UCSD-AML1 (cell line): ENCODE measurements at regions not wholly inside any gene's neighbourhood (a gene's known extent, or its start where the extent isn't known, plus 50 kb on each side); places are given as distances from the start of the nearest gene placed in this dataset.
A peak's percentile ranks its signal among the peaks of the same experiment; 100 is the strongest.
"Not testable (repeated sequence)": the region's sequence is repeated elsewhere in the genome, so short reads cannot be mapped to it uniquely, and the experiment has no call there.

Experiments used
- DNase-seq: peaks from one replicate; lab custom pipeline; 2025; ENCODE audit not compliant: unreplicated experiment; lab: John Stamatoyannopoulos, UW

DNA sequence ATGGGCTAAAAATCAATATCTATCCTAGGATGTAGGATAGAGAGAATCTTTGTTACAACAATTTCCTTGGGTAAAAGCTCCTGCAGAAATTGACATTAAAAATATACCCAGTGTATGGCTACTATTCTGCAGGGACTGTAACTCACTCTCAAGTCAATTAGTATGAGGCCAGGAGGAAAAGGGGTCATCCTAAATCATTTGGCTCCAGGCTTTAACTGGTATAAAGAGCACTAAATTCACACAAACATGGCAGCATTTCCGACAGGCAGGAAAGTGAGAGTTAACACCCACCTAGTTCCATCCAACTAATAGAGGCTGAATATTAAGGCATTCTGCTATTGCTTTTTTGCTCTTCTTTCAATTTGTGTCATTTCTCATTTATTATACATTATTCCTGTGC, 218.6 kb upstream of the C1orf87 start:
- DNase-seq, result no peak

GRCh38 chr1:60290393-60290792, 216.8 kb upstream of the C1orf87 start:
- no peak for DNase-seq

GRCh38 chr1:60287536-60287935, 214.0 kb upstream of the C1orf87 start:
- DNase-seq, result no peak

GRCh38 chr1:60283690-60284089, 210.1 kb upstream of the C1orf87 start:
- DNase-seq, result peak; percentile 6

GRCh38 chr1:60281360-60281932, 207.9 kb upstream of the C1orf87 start:
- peak; percentile 45 for DNase-seq

GRCh38 chr1:60280819-60281218, 207.2 kb upstream of the C1orf87 start:
- DNase-seq, result no peak

GRCh38 chr1:60280256-60280655, 206.7 kb upstream of the C1orf87 start:
- no peak for DNase-seq

GRCh38 chr1:60279798-60280197, 206.2 kb upstream of the C1orf87 start:
- DNase-seq, result no peak

DNA sequence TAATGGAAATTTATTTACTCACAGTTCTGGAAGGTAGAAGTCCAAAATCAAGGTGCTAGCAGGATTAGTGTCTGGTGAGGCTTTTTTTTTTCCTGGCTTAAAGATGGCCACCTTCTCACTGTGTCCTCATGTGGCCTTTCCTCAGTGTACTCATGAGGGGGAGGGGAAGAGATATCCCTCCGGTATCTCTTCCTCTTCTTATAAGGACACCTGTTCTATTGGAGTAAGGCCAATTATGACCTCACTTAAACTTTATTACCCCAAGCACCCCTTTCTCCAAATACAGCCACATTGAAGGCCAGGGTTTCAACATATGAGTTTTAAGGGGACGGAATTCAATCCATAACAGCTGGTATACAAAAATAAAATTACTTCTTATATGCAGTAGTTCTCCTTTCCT, 203.7 kb upstream of the C1orf87 start:
- DNase-seq, result no peak

DNA sequence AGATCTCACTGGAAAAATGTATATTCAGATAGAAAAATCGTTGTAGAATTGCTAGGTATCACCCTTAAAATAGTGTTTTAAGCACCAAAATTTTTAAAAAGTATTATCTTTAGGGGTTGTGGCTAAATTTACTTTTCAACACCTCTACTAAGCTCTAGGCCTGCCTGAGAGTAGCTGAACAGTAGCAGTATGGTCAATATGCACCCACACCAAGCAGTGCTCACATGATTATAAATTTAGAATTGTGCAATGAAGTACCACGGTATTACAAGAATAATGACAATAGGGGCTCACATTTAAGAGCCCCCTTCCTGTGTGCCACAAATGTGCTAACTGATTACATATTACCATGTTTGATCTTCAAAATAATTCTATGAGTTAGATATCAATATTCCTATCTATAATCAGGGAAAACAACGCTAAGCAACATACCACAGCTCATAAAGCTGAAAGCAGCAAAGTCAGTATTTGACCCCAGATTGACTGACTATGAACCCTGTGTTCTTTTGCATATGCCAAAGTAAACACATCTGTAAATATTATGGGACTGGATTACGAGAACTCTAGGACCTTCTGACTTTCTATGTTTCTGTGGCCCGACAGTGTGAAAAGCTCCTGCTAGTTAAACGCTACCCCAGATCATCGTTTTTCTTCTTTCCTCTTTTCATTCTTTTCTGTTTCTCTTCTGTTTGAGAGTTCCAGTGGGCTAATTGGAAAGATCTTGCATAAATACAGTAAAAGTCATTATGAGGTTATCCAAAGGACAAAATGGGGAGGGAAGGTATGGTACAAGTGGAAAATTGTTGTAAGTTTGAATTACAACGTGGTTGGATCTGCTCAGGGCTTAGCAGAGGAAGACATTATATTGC, 201.1 kb upstream of the C1orf87 start:
- no peak for DNase-seq

- no peak for DNase-seq
Observed at GRCh38 chr1:60273185-60273584, 199.6 kb upstream of the C1orf87 start.

DNA sequence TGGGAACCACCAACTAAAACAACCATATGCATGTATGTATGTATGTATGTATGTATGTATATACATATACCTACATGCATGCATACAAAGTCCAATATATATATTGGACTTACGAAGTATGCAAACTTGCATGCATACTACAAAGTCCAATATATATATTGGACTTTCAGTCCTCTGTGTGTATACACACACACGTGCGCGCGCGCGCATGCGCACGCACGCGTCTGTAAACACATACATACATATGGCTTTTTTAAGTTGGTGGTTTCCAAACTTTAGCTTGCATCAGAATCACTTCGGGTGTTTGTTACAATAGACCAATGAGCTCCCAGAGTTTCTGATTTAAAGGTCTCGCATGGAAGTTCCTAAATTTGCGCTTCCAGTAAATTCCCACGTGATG, 197.5 kb upstream of the C1orf87 start:
- no peak for DNase-seq

- DNase-seq, result no peak
Observed at GRCh38 chr1:60268451-60268850, 194.9 kb upstream of the C1orf87 start.

DNA sequence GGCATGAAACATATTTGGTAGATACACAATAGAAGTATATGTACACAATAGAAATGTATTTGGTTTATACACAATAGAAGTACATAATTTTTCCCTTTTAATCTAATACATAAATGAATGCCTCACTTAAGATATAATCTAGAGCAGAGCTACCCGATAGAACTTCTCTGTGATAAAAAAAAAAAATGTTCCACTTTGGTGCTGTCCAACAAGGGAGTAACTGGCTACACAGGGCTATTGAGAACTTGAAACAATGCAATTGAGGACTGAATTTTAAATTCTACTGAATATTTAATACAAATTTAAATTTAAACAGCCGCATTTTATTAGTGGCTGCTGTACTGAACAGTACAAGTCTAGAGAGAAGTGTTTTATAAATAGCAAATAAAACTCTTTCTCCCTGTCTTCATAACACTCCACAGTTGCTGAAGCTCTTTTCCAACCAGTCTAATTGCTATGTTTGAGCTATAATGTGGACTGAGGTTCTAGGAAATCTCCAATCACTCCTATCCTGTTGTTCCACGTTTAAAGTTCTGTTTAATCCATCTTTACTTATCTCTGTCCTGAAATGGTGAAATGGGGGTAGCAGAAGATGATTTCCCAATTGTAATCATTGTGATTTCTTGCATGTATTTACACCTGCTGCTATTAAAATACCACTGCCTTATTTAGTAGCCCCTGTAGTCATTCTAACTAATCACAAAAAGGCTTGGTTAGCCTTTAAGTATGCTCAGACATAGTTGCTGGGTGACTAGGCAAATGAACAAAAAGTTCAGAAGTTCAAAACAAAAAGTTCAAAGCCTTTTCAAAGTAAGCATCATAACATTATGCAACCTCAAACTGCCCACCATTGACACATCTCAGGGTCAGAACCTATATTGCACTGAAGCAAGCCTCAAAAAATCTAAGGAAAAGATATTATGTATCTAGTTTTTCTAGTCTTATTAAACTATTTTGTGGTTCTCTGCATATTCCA, 192.3 kb upstream of the C1orf87 start:
- DNase-seq, result no peak

DNA sequence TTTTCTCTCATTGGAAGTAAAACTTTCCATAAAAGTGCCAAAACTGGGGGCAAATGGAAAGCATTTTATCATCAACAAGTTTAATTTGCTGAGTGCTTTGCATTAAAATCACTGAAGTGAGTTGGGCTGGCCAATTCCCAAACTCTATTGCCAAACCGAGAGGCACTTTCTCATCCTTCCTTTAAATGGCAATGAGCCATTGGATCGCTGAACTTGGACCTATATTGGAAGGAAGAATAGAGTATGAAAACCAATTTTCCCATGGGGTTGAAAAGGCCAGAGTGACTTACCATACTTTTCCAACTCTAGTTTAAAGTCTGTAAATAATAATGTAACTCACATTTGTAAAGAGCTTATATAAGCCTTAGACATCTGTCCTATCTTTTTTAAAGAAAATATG, 189.1 kb upstream of the C1orf87 start:
- DNase-seq, result no peak

DNA sequence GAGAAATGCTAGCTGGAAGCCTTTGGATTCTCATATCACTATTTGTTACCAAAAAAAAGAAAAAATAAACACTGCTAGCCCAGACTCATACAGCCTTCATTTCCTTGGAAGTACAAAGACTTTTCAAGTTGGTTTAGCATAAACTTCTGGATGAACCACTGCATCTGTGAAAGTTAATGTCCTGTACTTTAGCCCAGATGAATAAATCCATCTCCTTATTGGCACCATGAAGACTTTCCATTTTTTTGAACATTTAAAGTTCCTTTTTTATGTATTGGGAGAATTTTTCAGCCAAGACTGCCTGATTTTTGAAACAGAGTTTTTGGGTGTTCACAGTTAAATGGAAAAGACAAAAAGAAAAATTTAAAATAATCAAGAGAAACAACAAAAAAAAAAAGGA, 184.0 kb upstream of the C1orf87 start:
- DNase-seq, result no peak

DNA sequence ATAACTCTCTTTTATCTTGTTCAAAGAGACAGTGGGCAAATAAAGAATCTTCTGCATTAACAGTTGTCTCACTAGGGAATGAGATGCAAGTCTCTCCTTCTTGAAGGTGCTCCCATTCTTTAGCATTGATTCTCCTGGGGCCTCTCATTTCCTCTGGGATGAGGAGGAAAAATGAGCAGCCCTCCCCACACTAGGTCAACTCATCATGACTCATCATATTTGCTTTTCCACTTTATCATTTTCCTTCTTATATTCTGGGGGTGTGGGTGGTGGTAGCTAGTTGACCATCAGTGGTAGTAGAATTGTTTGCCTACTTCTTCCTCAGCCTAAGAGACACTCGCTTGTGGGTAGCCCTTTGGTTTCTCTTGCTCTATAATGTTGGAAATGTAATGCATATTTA, 182.0 kb upstream of the C1orf87 start:
- no peak for DNase-seq

GRCh38 chr1:60251426-60251825, 177.9 kb upstream of the C1orf87 start:
- no peak for DNase-seq

GRCh38 chr1:60247467-60247866, 173.9 kb upstream of the C1orf87 start:
- DNase-seq, result not testable (repeated sequence)

GRCh38 chr1:60245324-60245723, 171.8 kb upstream of the C1orf87 start:
- no peak for DNase-seq

DNA sequence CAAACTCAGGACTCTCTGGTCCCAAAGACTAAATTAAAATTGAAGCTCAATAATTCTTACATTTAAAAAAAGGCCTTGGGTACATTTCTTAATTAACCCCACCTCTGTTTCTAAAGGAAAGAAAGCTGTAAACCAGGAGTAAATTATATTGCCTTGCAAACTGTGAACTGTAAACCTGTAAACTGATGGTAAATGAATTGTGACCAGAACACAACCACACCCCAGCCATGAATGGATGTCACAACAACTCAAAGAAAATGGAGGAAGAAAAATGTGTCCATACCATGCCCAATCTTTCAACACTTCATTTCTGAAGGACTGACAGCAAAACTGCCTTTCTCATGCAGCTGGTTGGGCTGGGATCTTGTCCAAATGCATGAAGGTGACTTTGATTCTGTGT, 171.3 kb upstream of the C1orf87 start:
- DNase-seq, result no peak

- no peak for DNase-seq
Observed at GRCh38 chr1:60235275-60235674, 161.7 kb upstream of the C1orf87 start.
